HEK293T (cell line): ENCODE measurements at regions not wholly inside any gene's neighbourhood (a gene's known extent, or its start where the extent isn't known, plus 50 kb on each side); places are given as distances from the start of the nearest gene placed in this dataset.

Experiments used
- ARNT ChIP-seq: fragments of 450-650 bp; IDR thresholded peaks from 2 replicates; pipeline ENCODE4 v1.6.1; 2017; ENCODE audit warnings: mild to moderate bottlenecking
- BHLHE40 ChIP-seq: fragments of 450-650 bp; IDR thresholded peaks from 2 replicates; pipeline ENCODE4 v1.6.1; 2016; ENCODE audit warnings: mild to moderate bottlenecking, moderate library complexity, borderline replicate concordance
- CTBP1 ChIP-seq: fragments of 450-650 bp; IDR thresholded peaks from 2 replicates; pipeline ENCODE4 v1.6.1; 2016; ENCODE audit warnings: borderline replicate concordance
- ELF4 ChIP-seq: fragments of 450-650 bp; IDR thresholded peaks from 2 replicates; pipeline ENCODE4 v1.6.1; 2017; ENCODE audit warnings: antibody characterized with exemption
- FOXA1 ChIP-seq: fragments of 450-650 bp; IDR thresholded peaks from 2 replicates; pipeline ENCODE4 v1.6.1; 2016; ENCODE audit warnings: mild to moderate bottlenecking
- FOXK2 ChIP-seq: fragments of 450-650 bp; IDR thresholded peaks from 2 replicates; pipeline ENCODE4 v1.6.1; 2016; ENCODE audit warnings: mild to moderate bottlenecking
- FOXM1 ChIP-seq: fragments of 450-650 bp; IDR thresholded peaks from 2 replicates; pipeline ENCODE4 v1.6.1; 2017; ENCODE audit warnings: mild to moderate bottlenecking, borderline replicate concordance
- HDGF ChIP-seq: fragments of 450-650 bp; IDR thresholded peaks from 2 replicates; pipeline ENCODE4 v1.6.1; 2017; ENCODE audit warnings: antibody characterized with exemption, borderline replicate concordance
- LEF1 ChIP-seq: fragments of 450-650 bp; IDR thresholded peaks from 2 replicates; pipeline ENCODE4 v1.6.1; 2017; ENCODE audit warnings: mild to moderate bottlenecking, borderline replicate concordance
- SP1 ChIP-seq: fragments of 450-650 bp; IDR thresholded peaks from 2 replicates; pipeline ENCODE4 v1.6.1; 2017
- SUZ12 ChIP-seq: fragments of 450-650 bp; IDR thresholded peaks from 2 replicates; pipeline ENCODE4 v1.6.1; 2016; ENCODE audit warnings: mild to moderate bottlenecking
- TARDBP ChIP-seq: fragments of 450-650 bp; IDR thresholded peaks from 2 replicates; pipeline ENCODE4 v1.6.1; 2016
- TF ChIP-seq, protein P1 (sequence below): fragments of 450-650 bp; IDR thresholded peaks from 2 replicates; pipeline ENCODE4 v1.6.1; 2016

DNA sequence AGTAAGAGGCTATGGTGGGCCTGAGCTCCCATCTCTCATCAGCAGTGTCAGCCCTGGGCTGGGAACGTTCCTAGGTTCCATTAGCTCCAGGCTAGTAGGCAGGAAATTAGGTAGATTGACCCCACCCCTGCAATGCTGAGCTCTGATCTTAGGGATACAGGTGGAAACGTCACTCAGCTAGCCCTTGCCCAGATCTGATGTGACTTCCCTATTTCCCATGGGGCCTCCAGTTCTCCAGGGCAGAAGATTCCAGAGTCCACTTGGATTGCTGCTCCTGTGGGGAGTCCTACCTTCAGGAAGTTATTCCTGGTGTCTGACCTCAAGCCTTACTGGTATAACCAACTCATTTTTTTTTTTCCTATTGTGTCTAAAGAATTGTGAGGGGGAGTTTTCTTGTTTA lies 81.1 kb downstream of the EFNB1 start:
- TF ChIP-seq LEF1 (no peak), TARDBP (no peak), SUZ12 (no peak), SP1 (no peak), FOXM1 (no peak), BHLHE40 (no peak), CTBP1 (no peak), FOXA1 (no peak), FOXK2 (no peak), HDGF (no peak), ELF4 (no peak), ARNT (no peak)
- TF ChIP-seq, protein P1, sequence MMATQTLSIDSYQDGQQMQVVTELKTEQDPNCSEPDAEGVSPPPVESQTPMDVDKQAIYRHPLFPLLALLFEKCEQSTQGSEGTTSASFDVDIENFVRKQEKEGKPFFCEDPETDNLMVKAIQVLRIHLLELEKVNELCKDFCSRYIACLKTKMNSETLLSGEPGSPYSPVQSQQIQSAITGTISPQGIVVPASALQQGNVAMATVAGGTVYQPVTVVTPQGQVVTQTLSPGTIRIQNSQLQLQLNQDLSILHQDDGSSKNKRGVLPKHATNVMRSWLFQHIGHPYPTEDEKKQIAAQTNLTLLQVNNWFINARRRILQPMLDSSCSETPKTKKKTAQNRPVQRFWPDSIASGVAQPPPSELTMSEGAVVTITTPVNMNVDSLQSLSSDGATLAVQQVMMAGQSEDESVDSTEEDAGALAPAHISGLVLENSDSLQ: no peak
